Stimulated activated naive CD4-positive, alpha-beta T cell (primary cell): ENCODE measurements at regions not wholly inside any gene's neighbourhood (a gene's known extent, or its start where the extent isn't known, plus 50 kb on each side); places are given as distances from the start of the nearest gene placed in this dataset.

Source experiments
- DNase-seq, 6 experiments: peaks; one replicate each; lab custom pipeline; 2025; lab: John Stamatoyannopoulos, UW

- DNase-seq = no peak
These were observed 462.6 kb downstream of the MIAT start for GRCh38 chr22:27120036-27120435.

GRCh38 chr22:27122574-27122973, 465.2 kb downstream of the MIAT start:
- no peak for DNase-seq

DNA sequence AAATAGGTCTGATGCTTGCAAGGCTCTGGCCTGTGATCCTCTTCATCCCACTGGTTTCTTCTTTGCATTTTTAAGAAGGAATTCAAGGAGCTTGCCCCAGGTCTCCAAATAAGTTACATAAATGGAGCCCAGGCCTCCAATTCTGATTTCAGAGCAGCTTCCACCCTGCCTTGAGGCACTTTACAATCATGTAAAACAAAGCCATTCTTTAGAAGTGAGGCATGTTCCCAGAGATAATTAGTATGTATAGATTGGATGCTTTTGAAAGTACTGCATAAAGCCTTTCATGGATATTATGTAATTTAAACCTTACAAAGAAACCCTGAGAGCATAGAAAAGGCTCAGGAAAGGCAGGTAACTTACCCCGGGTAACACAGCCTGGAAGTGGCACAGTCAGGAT, 466.5 kb downstream of the MIAT start:
- DNase-seq = no peak

DNA sequence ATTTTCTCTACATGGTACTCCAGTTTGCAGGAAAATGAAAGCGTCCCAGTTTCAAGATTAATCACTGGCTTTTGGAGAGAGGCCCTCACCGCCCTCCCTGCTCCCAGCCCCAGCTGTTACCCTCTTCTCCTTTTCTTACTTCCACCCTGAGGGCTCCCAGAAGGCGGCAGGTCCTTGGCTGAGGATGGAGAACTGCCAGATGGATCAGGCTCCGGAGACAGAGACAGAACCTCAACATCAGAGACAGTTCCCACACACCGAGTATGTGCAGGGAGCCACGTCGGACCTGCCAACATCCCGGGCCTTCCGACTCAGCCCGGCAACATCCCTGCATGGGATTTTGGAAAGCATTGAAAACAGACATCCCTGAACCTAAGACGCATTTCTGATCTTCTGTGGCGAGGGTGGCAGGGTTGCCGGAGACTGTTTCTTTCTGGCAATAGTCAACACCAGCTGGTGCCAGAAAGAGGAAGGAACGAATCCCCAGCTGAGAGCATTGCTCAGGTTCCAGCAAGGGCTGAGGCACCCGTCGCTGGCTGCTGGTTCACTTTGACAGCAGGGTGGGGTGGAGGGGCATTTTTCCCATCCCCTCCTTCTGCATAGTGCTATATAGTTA, 467.1 kb downstream of the MIAT start:
- DNase-seq = no peak

DNA sequence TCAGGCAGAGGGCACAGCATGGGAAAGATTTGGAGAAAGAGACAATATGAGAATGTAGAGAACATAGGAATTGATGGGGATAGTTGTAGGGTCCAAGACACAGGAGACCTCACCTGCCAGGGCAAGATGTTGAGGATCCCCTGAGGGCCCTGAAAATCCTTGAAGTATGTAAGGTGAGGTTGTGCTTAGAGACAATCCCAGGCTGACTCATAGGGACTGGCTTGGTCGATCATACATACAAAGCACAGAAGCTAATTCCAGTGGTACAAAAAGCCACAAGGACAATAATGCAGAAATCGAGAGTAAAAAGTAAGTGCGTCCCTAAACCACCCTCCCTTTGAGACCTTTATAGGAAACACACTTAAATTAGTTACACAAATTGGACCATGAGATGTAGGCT, 468.2 kb downstream of the MIAT start:
- DNase-seq = no peak

GRCh38 chr22:27127911-27128310, 470.5 kb downstream of the MIAT start:
- no peak for DNase-seq

- no peak for DNase-seq
These were observed 471.2 kb downstream of the MIAT start for GRCh38 chr22:27128461-27129085.

DNA sequence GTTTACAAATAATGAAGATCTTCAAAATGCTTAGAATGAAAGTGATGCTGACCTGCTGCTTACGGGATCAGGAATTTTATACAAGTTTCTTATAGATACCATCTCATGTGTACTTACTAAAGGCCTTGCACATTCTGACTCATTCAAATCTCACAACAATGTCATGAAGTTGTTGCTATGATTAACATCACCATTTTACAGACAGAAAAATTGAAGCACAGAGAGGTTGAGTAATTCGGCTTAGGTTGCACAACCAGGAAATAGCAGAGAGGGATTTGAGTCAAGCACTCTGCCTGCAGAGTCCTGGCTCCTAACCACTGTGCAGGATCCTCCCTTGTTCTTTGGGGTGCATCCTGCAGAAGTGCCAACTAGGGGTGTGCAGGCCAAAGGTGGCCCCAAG, 471.9 kb downstream of the MIAT start:
- DNase-seq = no peak

- no peak for DNase-seq
These were observed 473.5 kb downstream of the MIAT start for GRCh38 chr22:27130906-27131305.

DNA sequence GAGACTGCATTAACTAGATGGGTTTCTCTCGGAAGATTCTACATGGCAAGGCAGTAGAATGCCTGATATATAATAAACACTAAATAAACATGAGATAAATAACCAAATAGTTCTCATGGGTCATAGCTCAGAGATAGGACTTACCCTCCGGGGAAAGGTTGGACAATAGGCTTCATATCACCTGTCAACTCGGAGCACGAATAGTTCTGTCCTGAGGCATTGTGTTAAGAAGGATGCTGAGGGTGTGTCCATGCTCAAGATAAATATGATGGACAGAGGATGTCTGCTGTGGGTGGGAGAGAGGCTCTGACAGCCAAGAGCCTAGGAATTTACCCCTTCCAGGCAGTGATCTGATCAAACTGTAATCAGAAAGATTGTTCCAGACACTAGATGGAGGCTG, 474.0 kb downstream of the MIAT start:
- no peak for DNase-seq

- no peak for DNase-seq
These were observed 475.0 kb downstream of the MIAT start for GRCh38 chr22:27132400-27132799.

DNA sequence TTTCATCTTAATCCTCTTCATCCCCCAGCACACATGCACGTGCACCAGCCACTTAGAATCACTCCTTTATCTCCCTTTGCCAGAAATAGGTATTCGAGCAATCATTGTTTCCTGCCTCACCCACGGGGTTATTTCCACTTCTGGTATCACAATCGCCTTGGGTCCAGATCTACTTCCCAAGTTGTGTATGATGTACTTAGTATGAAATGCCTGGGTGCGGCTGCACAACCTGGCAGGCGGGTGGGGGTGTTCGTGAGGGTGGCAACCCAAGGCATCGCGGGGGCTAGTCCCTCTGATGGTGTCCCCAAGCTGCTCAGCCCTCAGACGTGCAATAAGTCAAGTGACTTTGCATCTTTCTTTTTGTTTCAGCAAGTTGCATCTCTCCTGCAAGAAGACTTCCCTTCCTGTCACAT, 475.6 kb downstream of the MIAT start:
- no peak for DNase-seq

DNA sequence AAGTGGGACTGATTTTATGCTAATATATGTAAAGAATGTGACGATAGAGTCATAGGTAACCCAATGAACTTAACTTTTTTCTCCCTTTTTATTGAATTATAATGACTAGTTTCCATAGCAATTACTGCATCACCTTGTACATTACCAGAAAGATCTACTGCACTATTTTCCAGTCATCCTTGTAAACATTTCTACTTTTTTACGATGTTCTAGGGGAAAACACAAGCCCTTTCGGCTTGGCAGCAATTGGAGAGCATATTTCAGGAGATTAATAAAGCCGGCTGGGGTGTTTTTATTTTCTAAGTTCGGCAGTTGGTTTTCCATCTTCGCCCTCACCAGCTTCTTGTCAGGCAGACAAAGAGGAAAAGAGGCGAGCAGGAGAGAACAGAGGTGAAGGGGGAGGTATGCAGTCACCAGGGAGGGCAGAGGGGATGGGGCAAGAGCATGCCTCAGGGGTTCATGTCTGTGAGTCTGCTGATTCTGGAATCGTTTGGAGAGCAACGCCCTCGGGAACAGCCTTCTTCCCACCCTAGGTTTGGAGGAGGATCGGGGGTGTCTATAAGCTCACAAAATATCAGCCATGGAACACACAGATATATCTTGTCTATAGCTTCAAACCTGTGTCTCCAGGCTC, 476.4 kb downstream of the MIAT start:
- no peak for DNase-seq

- DNase-seq = no peak
These were observed 476.9 kb downstream of the MIAT start for GRCh38 chr22:27134315-27134701.

GRCh38 chr22:27135031-27135981, 477.9 kb downstream of the MIAT start:
- DNase-seq = no peak

DNA sequence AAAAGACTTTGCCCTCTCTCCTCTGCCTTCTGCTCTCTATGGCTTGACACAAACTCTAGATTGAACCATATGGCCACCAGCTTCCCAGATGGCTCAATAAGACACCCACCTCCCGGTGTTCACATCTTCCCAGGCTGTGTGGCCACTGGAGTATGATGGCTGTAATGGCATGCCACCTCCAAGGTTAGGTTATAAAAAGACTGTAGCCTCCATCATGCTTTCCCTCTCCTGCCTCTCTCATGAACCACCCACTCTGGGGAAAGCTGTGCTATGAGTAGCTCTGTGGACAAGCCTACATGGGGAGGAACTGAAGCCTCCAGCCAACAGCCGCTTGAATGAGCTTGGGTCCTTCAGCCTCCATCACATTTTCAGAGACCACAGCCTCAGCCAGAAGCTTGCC, 479.2 kb downstream of the MIAT start:
- no peak for DNase-seq

GRCh38 chr22:27137871-27138337, 480.5 kb downstream of the MIAT start:
- no peak for DNase-seq

- DNase-seq = no peak
These were observed 481.1 kb downstream of the MIAT start for GRCh38 chr22:27138471-27138870.

GRCh38 chr22:27139935-27140511, 482.6 kb downstream of the MIAT start:
- no peak for DNase-seq

DNA sequence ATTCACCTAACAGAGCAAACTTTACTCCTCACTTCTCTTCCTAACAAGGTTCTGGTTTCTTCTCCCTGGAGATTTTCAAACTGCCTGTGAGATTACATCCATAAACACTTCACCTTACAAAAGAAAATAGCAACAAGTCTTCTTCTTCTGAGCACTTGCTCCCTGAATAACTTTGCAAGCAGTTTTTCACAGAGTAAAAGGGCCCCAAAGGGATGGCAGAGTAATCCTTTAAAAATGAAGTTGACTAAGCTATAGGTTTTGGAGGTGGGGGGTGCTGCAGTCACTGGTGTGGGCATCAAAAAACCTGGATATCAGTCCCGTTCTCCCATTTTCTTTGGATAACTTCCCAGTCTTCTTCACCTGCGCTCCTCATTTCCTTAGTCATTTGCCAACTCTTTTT, 484.9 kb downstream of the MIAT start:
- DNase-seq = no peak

DNA sequence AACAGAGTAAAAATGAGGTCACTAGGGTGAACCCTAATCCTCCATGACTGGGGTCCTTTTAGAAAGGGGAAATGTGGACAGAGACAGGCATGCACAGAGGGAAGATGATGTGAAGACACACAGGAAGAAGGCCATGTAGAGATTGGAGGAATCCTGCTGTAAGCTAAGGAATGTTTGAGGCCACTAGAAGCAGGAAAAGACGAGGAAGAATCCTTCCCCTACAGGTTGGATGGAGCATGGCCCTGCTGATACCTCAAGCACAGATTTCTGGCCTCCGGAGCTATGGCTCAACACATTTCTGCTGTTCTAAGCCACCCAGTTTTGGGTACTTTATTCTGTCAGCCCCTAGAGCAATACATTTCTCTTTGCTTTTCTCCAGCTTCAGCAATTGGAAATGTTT, 486.9 kb downstream of the MIAT start:
- no peak for DNase-seq
